Fibroblast of lung (primary cell): ENCODE measurements at regions not wholly inside any gene's neighbourhood (a gene's known extent, or its start where the extent isn't known, plus 50 kb on each side); places are given as distances from the start of the nearest gene placed in this dataset.

Experiments used
- DNase-seq, 2 donors: peaks; one replicate each; pipeline versions ENCODE4 v3.0.0 to v3.0.0-alpha.2; 2010; ENCODE audit warnings: low read depth in 2 of 2
- H2AFZ ChIP-seq: 2 replicates; pipeline ENCODE4 v1.5.1; 2012; ENCODE audit warnings: low read length, control low read depth, inconsistent platforms
- H3K27ac ChIP-seq: 2 replicates; pipeline ENCODE4 v1.5.1; 2011; ENCODE audit warnings: low read length, control low read depth; ENCODE audit not compliant: insufficient read depth
- H3K27me3 ChIP-seq: 2 replicates; pipeline ENCODE4 v1.5.1; 2011; ENCODE audit warnings: mild to moderate bottlenecking, low read length; ENCODE audit not compliant: control insufficient read depth, insufficient read depth
- H3K36me3 ChIP-seq: 2 replicates; pipeline ENCODE4 v1.5.1; 2011; ENCODE audit warnings: low read length; ENCODE audit not compliant: control insufficient read depth, insufficient read depth
- H3K4me1 ChIP-seq: 2 replicates; pipeline ENCODE4 v1.5.1; 2011; ENCODE audit warnings: low read length; ENCODE audit not compliant: control insufficient read depth, insufficient read depth; ENCODE audit errors: extremely low read depth
- H3K4me2 ChIP-seq: 2 replicates; pipeline ENCODE4 v1.5.1; 2011; ENCODE audit warnings: low read length, control low read depth; ENCODE audit not compliant: insufficient read depth; ENCODE audit errors: extremely low read depth
- H3K4me3 ChIP-seq, 4 experiments: fragments of 200-600 bp in 1 of 4; sonication (generic) in 1 of 4; replicated peaks in 1 of 4; 2 replicates each; pipeline ENCODE4 v1.5.1; 2011 to 2016; ENCODE audit warnings: low read length in 4 of 4, low read depth in 3 of 4, mild to moderate bottlenecking in 3 of 4, control low read depth in 2 of 4, inconsistent platforms in 1 of 4, mixed read lengths in 1 of 4; ENCODE audit not compliant: insufficient read depth in 1 of 4; ENCODE audit errors: control extremely low read depth in 1 of 4
- H3K79me2 ChIP-seq: 2 replicates; pipeline ENCODE4 v1.5.1; 2012; ENCODE audit warnings: mild to moderate bottlenecking, low read length, inconsistent platforms; ENCODE audit not compliant: control insufficient read depth, insufficient read depth
- H3K9ac ChIP-seq: 2 replicates; pipeline ENCODE4 v1.5.1; 2011; ENCODE audit warnings: mild to moderate bottlenecking, low read length, control low read depth; ENCODE audit not compliant: insufficient read depth
- H3K9me3 ChIP-seq: 2 replicates; pipeline ENCODE4 v1.5.1; 2012; ENCODE audit warnings: low read depth, low read length; ENCODE audit not compliant: control insufficient read depth, insufficient read depth
- H4K20me1 ChIP-seq: 2 replicates; pipeline ENCODE4 v1.5.1; 2011; ENCODE audit warnings: low read length; ENCODE audit not compliant: control insufficient read depth, insufficient read depth; ENCODE audit errors: extremely low read depth
- EZH2 ChIP-seq: IDR thresholded peaks from 2 replicates; pipeline ENCODE4 v1.5.1; 2012; ENCODE audit warnings: low read length, control low read depth, mild to moderate bottlenecking; ENCODE audit errors: missing control alignments
- TF ChIP-seq, protein P1 (sequence below), 2 donors: IDR thresholded peaks in 1 of 2; conservative IDR thresholded peaks in 1 of 2; 1 replicate in 1 of 2; 2 replicates in 1 of 2; pipeline ENCODE4 v1.5.1; 2011 to 2012; ENCODE audit warnings: low read length in 2 of 2, control low read depth in 1 of 2, inconsistent platforms in 1 of 2, low read depth in 1 of 2, mild to moderate bottlenecking in 1 of 2

DNA sequence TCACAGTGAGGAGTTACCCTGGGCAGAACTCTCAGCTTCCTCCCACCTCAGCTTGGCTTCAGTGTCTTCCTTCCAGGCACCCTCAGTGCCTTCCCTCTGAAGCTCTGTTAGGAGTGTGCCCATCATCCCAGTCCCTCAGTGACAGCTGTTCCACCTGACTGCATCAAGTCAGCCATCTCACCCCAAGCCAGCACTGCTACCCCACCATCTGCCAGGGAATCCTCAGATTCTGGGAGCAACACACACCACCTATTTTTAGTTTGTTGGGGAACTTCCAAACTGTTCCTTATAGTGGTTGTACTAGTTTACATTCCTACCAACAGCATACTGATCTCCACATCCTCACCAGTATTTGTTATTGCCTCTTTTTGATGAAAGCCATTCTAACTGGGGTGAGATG, 182.9 kb downstream of the RELL1 start:
- TF ChIP-seq EZH2 = no peak
- TF ChIP-seq, protein P1, sequence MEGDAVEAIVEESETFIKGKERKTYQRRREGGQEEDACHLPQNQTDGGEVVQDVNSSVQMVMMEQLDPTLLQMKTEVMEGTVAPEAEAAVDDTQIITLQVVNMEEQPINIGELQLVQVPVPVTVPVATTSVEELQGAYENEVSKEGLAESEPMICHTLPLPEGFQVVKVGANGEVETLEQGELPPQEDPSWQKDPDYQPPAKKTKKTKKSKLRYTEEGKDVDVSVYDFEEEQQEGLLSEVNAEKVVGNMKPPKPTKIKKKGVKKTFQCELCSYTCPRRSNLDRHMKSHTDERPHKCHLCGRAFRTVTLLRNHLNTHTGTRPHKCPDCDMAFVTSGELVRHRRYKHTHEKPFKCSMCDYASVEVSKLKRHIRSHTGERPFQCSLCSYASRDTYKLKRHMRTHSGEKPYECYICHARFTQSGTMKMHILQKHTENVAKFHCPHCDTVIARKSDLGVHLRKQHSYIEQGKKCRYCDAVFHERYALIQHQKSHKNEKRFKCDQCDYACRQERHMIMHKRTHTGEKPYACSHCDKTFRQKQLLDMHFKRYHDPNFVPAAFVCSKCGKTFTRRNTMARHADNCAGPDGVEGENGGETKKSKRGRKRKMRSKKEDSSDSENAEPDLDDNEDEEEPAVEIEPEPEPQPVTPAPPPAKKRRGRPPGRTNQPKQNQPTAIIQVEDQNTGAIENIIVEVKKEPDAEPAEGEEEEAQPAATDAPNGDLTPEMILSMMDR (conservative IDR thresholded peaks at IDR 0.05 in 1 of 2, IDR thresholded peaks at IDR 0.05 in 1 of 2; ENCODE audit: low read depth in 1 of 2, low read length in 2 of 2) = no peak
- no peak for DNase-seq
- H3K9me3 ChIP-seq = no peaks in the 10 kb centered on the region
- H3K4me2 ChIP-seq = no peak overlapping the region
- H2AFZ ChIP-seq = no peak overlapping the region
- no peaks in the 10 kb centered on the region for H4K20me1 ChIP-seq
- no peaks in the 10 kb centered on the region for H3K36me3 ChIP-seq
- H3K27ac ChIP-seq = no peak overlapping the region
- no peak overlapping the region for H3K4me3 ChIP-seq
- H3K9ac ChIP-seq = no peak overlapping the region
- no peaks in the 10 kb centered on the region for H3K27me3 ChIP-seq
- H3K79me2 ChIP-seq = no peaks in the 10 kb centered on the region
- no peaks in the 10 kb centered on the region for H3K4me1 ChIP-seq

DNA sequence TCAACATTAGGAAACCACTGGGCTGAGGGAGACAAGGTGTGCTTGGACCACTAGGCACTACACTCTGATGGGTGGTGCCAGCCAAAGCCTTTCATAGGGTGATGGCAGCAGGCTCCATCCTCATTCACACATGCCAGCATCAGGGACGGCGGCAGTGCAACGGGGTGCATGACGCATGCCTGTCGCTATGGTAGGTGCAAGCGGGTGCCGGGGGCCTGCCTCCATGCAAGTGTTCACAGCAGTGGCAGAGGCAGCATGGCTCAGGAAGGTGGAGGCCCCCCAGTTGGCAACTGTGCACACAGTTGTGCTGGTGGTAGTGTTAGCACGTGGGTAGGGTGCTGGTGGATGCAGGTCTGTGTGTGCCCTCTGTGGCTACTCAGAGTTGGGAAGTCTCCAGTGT, 184.1 kb downstream of the RELL1 start:
- Histone ChIP-seq H3K36me3 (no peaks in the 10 kb centered on the region), H3K27me3 (no peaks in the 10 kb centered on the region), H4K20me1 (no peaks in the 10 kb centered on the region), H3K4me1 (no peaks in the 10 kb centered on the region), H2AFZ (no peak overlapping the region), H3K4me2 (no peak overlapping the region), H3K9ac (no peak overlapping the region), H3K79me2 (no peaks in the 10 kb centered on the region), H3K4me3 (no peak overlapping the region), H3K27ac (no peak overlapping the region), H3K9me3 (no peaks in the 10 kb centered on the region)
- no peak for DNase-seq
- TF ChIP-seq, protein P1 (conservative IDR thresholded peaks at IDR 0.05 in 1 of 2, IDR thresholded peaks at IDR 0.05 in 1 of 2; ENCODE audit: low read depth in 1 of 2, low read length in 2 of 2) = no peak
- TF ChIP-seq EZH2 = no peak
